Right renal pelvis (tissue), 4 donors: ENCODE measurements at regions not wholly inside any gene's neighbourhood (a gene's known extent, or its start where the extent isn't known, plus 50 kb on each side); places are given as distances from the start of the nearest gene placed in this dataset.
"Not testable (repeated sequence)": the region's sequence is repeated elsewhere in the genome, so short reads cannot be mapped to it uniquely, and the experiment has no call there.

ENCODE experiments used
- DNase-seq, 4 donors: peaks; one replicate each; pipeline ENCODE4 v3.0.0-alpha.2; 2013; ENCODE audit warnings: low read depth in 4 of 4, low spot score in 3 of 4, missing footprints in 1 of 4

DNA sequence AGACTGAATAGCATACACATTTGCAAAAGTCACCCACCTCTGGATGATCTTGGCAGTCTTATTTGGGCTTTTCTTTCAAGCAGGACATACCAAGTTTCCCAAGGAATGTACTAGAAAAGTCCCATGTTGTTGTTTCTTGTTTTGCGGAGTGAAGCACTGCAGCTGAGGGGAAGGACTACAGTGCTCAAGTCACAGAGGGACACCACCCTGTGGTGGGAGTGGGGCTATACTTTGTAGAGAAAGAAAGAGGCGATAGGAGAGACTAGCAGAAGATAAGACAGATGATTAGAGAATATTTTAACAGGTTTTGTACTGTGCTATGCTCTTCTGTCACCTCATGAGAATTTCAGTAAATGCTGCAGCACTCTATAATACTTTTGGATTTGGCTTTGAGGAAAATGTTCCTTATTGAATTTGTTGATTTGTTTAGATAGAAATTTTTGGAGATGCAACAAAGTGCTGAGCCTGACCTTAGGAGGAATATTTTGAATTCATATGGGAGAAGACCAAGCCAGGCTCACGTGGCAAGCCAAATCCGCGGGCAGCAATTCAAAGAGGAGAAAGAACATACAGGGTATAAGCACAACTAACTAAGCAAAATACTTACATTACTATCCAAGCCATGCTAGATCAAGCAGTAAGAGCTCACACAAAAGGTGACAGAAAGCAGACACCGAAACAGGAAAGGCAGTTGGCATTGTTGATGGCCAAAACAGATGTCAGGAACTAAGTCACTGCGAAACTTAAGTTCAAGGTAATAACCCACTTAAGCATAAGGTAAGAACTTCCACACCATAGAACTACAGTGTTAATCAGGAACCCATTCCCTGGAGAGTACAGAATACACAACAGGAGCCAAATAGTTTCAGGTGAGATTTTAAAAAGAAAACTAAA lies 280.3 kb upstream of the INTU start:
- DNase-seq: no peak

DNA sequence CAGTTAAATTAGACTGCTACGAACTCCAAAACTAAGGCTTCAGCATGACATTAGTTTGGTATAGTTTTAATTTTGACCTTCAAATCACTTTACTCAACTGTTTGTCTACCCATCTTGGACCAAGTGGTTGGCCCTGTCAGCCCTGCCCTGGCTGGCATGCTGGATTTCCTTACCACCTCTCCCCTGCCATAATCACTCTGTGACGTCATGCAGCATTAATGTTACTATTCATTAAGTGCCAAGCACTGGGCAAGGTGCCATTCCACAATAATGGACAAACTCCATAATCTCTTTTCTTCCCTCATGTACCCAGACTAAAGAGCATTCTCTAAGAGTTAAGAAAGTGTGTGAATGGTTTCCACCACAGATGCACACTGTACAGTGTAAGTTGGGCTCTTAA lies 277.0 kb upstream of the INTU start:
- no peak for DNase-seq

DNA sequence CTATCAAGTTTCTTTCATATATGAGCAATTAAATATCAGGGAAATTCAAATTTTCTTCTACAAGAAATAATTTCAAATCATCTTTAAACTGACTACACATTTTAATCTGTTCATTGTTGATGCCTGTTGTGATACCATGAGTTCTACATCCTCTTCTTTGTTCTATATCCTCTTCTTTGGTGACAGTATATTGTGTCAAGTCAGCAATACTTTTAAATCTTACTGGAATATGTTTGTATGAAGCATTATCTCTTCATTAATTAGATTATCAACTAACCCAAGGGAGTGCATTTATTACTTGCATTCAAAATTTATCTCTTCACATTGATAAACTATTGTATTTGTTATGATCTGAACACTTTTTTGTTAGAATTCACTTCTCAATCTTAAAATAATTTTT lies 275.0 kb upstream of the INTU start:
- no peak for DNase-seq

DNA sequence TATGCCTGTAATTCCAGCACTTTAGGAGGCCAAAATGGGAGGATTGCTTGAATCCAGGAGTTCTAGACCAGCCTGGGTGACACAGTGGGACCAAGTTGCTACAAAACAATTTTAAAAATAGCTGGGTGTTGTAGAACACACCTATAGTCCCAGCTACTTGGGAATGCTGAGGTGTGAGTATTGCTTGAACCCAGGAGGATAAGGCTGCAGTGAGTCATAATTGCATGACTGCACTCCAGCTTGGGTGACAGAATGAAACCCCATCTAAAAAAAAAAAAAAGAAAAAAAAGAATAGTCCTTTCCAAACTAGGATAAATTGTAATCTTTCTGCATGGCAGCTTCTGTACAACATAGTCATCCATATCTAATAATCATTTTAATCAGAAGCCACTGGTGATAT lies 270.1 kb upstream of the INTU start:
- DNase-seq: no peak

DNA sequence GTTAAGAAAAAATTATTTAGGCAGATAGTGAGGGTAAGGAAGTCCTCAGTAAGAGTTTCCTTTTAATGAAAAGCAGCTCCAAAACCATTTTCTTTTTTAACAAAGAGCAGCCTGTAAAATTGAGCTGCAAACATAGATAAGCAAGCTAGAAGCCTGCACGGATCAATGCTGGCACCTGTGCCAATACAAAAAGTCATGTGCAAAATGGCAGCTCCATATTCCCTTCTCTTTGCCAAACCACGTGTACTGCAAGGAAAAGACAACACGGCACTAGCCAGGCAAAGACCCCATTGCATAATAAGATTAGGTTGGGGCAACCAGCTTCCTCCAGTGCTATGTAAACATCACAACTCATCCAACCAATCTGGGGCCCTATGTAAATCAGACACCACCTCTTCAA lies 268.4 kb upstream of the INTU start:
- no peak for DNase-seq

DNA sequence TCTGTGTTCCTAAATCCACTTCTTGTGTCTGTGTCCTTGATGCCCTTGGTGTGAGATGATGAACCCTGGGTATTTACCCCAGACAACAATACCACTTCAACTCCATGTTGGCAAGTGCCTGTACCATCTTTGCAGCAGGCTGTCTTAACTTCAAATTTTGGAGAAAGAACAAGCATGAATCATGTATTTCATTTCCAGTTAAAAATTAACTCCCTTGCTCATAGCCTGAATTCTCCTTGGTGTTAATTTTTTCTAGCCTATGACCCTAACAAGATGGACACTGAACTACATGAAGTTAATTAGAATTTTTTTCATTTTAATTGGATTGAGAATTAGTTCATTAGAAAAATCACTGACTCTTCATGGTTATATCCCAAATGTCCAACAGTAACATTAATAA lies 267.8 kb upstream of the INTU start:
- no peak for DNase-seq

DNA sequence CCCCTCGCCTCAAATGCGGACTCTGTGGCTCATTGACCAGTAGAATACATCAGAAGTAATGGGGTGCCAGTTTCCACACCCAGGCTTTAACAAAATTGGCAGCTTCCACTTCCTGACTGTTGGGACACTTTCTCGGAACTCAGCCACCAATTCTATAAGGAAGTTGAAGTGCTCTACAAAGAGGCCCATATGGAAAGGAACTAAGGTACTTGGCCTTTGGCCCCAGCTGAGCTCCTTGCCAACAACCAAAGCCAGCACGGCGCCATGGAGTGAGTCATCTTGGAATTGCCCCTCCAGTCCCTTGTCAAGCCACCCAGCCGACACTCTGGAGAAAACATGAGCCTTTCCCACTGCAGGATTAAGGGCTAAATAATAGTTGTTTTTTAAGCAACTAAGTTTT lies 262.2 kb upstream of the INTU start:
- no peak for DNase-seq

DNA sequence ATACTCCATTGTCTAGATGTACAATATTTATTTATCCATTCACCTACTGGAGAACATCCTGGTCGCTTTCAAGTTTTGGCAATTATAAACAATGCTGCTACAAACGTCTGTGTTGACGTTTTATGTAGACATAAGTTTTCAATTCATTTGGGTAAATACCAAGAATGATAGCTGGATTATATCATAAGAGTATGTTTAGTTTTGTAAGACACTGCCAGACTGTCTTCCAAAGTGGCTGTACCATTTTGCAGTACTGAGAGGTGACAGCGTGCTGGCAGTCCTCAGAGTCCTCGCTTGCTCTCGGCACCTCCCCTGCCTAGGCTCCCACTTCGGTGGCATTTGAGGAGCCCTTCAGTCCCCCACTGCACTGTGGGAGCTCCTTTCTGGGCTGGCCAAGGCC lies 253.3 kb upstream of the INTU start:
- DNase-seq: no peak

DNA sequence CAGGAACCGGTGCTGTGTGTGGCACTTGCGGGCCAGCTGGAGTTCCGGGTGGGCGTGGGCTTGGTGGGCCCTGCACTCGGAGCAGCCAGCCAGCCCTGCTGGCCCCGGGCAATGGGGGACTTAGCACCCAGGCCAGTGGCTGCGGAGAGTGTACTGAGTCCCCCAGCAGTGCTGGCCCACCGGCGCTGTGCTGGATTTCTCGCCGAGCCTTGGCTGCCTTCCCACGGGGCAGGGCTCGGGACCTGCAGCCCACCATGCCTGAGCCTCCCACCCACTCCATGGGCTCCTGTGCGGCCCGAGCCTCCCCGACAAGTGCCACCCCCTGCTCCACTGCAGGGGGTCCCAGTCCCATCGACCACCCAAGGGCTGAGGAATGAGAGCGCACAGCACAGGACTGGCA lies 252.8 kb upstream of the INTU start:
- not testable (repeated sequence) for DNase-seq

DNA sequence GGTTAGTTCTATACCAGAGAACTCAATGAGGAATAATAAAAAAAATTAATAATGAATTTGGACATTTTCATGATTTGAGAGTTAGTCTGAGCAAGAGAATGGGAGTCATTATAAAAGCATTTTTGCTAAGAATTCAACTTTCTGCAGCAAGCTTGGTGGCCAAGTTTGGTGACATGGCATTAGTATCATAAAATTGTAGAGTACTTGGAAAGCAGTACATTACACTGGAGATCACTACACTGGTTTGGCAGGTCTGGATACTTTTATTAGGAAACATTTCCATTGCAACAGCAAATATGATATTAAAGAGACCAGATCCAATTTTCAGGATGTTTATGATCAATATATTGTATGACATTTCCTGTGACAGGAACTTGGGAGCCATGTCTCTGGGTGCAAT lies 249.1 kb upstream of the INTU start:
- no peak for DNase-seq

DNA sequence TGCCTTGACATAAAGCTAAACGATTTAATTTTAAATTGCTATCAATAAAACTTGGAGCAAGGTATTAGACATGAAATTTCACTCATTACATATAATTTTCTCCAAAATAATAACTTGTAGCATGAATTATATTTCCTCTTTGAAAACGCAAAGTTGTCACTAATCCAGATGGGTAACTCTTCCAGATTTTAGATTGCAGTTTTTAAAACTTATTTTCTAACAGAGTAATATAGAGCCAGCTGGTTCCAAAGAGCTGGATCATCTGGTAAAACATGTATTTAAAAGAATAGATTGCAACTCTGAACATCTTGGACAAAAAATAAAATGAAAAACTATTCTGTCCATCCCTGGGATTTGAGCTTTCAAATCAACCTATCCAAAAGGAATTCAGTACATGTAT lies 238.2 kb upstream of the INTU start:
- DNase-seq: no peak

DNA sequence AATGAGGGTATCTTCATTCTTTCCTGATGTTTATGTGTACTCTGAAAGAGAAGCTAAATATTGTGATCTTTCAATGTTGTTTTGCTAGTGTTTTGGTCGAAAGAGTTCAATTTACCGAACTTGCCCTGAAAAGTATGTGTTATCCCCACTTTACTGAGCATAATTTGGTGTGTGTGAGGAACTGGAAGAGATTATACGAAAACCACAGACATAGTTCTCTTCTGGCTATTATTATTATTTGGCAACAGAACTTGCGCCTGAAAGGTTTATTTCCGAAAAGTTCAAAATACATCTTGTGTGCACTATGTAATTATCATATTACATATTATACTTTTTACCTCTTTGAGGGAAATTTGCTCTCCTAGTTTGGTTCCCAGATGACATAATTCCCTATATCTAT lies 232.5 kb upstream of the INTU start:
- DNase-seq: no peak

DNA sequence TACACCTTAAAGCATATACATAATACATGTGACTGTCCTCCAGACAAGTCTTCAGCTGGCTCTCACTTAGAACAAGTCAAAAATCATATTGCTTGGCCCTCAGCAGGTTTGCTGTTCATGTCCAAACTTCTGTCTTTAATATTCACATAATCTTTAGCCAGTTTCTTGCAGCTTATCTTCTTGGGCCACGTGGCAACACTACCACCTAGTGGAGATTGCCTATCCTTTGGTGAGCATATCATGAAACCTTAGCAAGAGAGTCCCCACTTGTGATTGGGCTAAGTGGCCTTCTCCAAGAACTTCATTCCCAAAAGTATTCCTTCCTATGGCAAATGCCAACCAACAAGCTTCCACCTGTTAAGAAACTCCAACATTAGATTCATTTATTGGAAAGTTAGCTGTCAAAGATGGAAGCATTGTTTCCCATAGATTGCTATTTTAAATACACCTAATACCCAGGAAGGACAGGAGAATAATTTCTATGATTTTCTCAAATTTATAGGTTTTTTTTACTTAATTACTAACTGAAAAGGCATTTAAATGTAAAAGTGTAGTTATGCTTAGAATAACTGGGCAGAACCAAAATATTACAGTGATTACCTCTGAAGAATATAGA lies 231.9 kb upstream of the INTU start:
- DNase-seq: peak in 1 of 4 donors; percentile 38

DNA sequence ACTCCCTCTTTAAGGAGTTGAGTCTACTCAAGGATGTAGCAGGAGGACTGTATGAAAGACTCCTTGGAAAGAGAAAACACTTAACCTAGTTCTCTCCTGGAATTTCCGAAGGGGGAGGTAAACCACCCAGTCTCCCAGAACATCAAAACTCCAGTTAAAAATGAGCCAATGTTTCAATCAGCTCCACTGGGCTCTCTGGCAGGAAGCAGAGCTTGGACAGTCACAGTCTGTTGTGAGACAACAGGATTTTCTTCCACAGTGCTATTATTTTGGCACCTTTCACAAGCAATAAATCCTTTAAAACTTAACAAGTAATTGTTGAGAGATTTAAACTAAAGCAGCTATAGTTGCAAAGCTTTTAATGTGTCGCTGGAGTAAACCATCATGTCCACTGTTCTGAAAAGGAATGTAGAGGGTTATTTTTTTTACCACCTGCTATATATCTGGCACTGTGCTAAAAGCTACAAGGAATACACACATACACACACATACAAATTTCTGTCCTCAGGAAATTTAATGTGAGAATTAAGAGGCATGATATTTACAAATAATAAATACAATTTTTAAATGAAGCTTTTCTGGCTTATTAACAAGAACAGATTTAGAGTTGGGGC lies 229.2 kb upstream of the INTU start:
- DNase-seq: peak in 1 of 4 donors; percentile 44

DNA sequence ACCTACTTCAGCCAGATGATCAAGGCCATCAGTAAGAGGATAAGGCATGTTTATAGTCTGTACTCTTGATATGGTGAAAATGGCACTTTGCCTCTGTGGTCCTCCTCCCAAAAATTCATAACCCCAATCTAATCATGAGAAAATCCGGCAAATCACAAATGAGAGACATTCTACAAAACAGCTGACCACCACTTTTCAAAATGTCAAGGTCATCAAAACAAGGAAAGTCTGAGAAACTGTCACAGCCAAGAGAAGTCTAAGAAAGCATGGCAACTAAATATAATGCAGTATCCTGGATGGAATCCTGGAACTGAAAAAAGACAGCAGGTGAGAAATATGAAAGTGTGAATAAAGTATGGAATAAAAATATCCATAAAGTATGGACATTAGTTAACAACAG lies 226.6 kb upstream of the INTU start:
- no peak for DNase-seq

DNA sequence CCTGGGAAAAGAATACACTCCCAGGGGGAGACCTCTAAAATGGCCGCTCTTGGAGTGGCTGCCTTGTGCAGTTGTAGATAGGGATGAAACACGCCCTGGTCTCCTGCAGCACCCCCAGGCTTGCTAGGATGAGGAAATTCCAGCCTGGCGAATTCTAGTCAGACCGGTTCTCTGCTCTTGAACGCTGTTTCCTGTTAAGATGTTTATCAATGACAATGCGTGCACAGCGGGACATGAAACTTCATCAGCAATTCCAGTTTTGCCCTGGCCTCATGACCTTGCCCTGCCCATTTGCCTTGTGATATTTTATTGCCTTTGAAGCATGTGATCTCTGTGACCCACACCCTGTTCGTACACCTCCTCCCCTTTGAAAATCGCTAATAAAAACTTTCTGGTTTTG lies 225.2 kb upstream of the INTU start:
- not testable (repeated sequence) for DNase-seq

DNA sequence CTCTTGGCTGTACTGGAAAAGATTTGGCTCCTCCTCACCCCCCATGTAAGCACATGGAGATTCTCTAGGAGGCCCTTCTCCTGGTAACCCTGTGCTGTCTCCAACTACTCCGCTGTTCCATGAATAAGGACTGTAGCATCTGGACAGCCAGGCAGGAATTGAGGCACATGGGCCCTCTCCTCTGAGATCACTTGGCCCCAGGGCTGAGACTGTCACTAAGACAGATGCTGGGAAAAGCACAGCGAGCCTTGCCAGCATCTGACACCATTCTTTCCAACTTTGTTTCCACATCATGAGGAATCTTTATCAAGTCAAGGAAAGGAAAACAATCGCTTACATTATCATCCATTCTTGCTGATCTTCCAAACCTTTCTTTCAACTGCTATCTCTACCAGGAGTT lies 222.6 kb upstream of the INTU start:
- DNase-seq: no peak

DNA sequence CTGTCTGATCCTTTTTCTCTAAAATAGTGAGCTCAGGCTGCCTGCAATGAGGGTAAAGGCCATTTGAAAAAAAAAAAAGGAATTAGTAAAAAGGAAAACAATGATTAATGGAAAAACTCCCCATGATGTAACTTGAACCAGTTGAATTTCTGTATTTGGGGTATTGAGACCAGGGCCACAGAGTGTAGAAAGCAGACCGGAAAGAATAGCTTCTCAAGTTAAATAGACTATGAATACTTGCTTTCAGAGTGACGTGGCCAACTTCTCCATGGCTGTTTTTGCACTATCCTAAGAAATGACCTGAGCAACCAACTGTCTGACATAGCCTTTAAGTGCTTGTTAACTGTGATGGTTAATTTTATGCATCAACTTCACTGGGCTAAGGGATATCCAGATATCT lies 222.1 kb upstream of the INTU start:
- no peak for DNase-seq

DNA sequence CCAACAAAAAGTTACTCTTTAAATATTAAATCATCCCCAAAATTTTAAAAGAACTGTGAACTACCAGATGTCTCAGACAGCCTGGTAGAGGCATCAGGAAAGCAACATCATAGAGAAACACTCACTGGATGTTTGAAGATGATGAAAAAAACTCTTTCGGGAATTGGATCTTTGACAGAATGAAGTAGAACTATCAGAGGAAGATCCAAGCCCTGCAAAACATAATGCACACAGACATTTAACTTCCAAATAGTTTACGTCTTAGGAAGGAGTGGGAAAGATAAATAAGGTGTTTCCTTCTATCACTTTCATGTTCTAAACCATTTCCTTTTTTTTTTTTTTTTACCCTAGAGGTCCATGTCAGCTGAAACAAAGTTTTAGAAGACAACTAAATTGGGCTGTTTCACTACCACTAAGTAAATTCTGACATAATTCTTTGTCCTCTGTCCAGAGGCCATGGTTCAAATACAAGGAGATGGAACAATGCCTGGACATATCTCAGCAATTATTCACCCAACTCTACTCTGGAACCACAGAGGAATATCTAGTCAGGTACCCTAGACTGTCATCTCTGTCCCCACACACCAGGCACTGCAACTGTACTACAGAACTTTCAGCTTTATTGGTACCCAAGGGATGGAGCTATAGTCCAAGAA lies 217.7 kb upstream of the INTU start:
- no peak for DNase-seq

DNA sequence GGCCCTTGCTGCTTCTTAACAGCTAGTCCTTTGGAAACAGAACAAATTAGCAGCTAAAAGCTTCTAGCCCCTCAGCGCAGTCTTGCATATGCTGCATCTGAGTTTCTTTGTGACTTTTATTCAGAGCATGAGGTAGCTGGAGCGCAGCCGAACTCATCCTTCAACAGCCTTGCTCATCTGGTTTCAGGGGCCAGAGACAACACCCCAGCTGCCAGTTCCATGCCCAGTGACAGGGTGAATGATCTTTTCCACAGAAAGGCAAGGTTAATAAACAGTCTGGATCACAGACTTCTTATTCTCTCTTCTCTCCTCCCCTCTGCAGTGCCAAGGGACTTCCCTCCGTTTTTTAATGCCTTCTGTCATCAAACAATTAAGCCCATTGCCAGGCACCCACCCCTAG lies 216.6 kb upstream of the INTU start:
- no peak for DNase-seq

DNA sequence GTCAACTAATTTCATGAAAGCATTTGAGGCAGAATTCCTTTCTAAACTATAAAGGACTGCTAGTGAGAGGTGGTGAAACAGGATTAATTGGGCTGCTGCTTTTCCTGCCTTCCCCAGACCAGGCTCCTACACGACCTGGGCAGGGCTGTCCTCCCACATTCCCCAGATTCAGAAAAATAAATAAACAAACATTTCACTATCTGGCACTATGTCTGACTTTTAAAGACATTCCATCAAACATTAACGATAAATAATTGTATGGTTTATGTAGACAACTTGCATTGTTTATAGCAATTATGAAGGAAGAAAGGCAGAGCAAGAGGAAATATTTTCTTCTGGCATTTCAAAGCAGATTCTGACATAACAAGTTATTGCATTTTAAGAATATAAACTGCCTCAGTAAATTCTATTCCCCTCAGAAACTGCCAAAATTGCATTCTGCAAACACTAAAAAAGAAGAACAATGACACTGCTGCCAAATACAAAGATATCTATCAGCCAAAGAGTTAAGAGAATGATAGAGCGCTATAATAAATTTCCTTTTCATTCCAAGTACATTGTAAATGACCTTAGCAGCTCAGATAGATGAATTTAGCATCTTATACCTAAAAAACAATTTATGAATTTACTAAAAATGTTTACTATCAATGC lies 214.7 kb upstream of the INTU start:
- DNase-seq: no peak
